B cell (primary cell): ENCODE measurements at regions not wholly inside any gene's neighbourhood (a gene's known extent, or its start where the extent isn't known, plus 50 kb on each side); places are given as distances from the start of the nearest gene placed in this dataset.

Source experiments
- ATAC-seq: fragments of 200-7000 bp; cut with Tn5 transposase; one replicate; pipeline ENCODE4 v1.10.0; 2021; ENCODE audit warnings: low read depth, mild to moderate bottlenecking, moderate number of reproducible peaks, moderate library complexity
- CTCF ChIA-PET: fragments of 350-600 bp; sonication (Branson Sonifier 250); formaldehyde crosslinking; loops from one replicate; lab custom pipeline; 2021; ENCODE audit warnings: antibody characterized with exemption, inconsistent platforms; lab: Charles Lee
- POLR2A ChIA-PET: fragments of 350-600 bp; sonication (Branson Sonifier 250); formaldehyde crosslinking; loops from one replicate; lab custom pipeline; 2021; ENCODE audit warnings: antibody characterized with exemption; lab: Charles Lee
- DNase-seq: peaks from one replicate; pipeline ENCODE4 v3.0.0; 2013
- H2AFZ ChIP-seq: 2 replicates; pipeline ENCODE4 v1.6.1; 2012; ENCODE audit warnings: mild to moderate bottlenecking, low read depth, low read length; ENCODE audit not compliant: insufficient read depth, poor library complexity, severe bottlenecking
- H3K27ac ChIP-seq, 2 donors: 1 replicate in 1 of 2; 2 replicates in 1 of 2; pipeline ENCODE4 v1.5.1; 2012 to 2013; ENCODE audit warnings: low read length in 2 of 2, mild to moderate bottlenecking in 2 of 2, moderate library complexity in 1 of 2
- H3K27me3 ChIP-seq, 4 experiments: fragments of 200-600 bp in 1 of 4; sonication (generic) in 1 of 4; replicated peaks in 1 of 4; 1 replicate in 2 of 4; 2 replicates in 2 of 4; pipeline versions ENCODE4 v1.6.1 to v1.7.0; 2013 to 2016; ENCODE audit warnings: low read length in 3 of 4, mild to moderate bottlenecking in 2 of 4, mixed read lengths in 1 of 4, moderate library complexity in 1 of 4; ENCODE audit not compliant: insufficient read depth in 4 of 4, control insufficient read depth in 3 of 4; ENCODE audit errors: control extremely low read depth in 1 of 4
- H3K36me3 ChIP-seq, 2 experiments: replicated peaks in 1 of 2; 1 replicate in 1 of 2; 2 replicates in 1 of 2; pipeline versions ENCODE4 v1.6.1 to v1.7.1; 2013; ENCODE audit warnings: low read length in 1 of 2; ENCODE audit not compliant: insufficient read depth in 2 of 2, control insufficient read depth in 1 of 2; ENCODE audit errors: control extremely low read depth in 1 of 2, extremely low read depth in 1 of 2
- H3K4me1 ChIP-seq, 2 donors: fragments of 200-600 bp in 1 of 2; sonication (generic) in 1 of 2; 1 replicate in 1 of 2; 2 replicates in 1 of 2; pipeline versions ENCODE4 v1.5.1 to v1.6.1; 2013 to 2017; ENCODE audit warnings: low read length in 2 of 2; ENCODE audit not compliant: control insufficient read depth in 2 of 2, insufficient read depth in 2 of 2
- H3K4me2 ChIP-seq: replicated peaks from 2 replicates; pipeline ENCODE3; 2012; ENCODE audit warnings: mild to moderate bottlenecking, low read depth, low read length; ENCODE audit not compliant: poor library complexity, severe bottlenecking
- H3K4me3 ChIP-seq, 5 experiments: fragments of 200-600 bp in 1 of 5; sonication (generic) in 1 of 5; 1 replicate in 3 of 5; 2 replicates in 2 of 5; pipeline versions ENCODE4 v1.5.1 to v1.7.0; 2011 to 2016; ENCODE audit warnings: low read length in 4 of 5, mild to moderate bottlenecking in 4 of 5, low read depth in 2 of 5, control low read depth in 1 of 5, moderate library complexity in 1 of 5; ENCODE audit not compliant: insufficient read depth in 1 of 5; ENCODE audit errors: control extremely low read depth in 1 of 5, extremely low read depth in 1 of 5
- H3K79me2 ChIP-seq: fragments of 200-600 bp; sonication (generic); one replicate; pipeline ENCODE4 v1.6.0; 2016; ENCODE audit warnings: low read length; ENCODE audit not compliant: control insufficient read depth, insufficient read depth
- H3K9ac ChIP-seq: fragments of 200-600 bp; sonication (generic); 2 replicates; pipeline ENCODE4 v1.6.1; 2017; ENCODE audit warnings: mild to moderate bottlenecking, low read length, moderate library complexity
- H3K9me3 ChIP-seq, 3 donors: one replicate each; pipeline versions ENCODE4 v1.6.1 to v1.7.1; 2013; ENCODE audit warnings: low read length in 2 of 3; ENCODE audit not compliant: control insufficient read depth in 2 of 3, insufficient read depth in 1 of 3; ENCODE audit errors: control extremely low read depth in 1 of 3
- H4K20me1 ChIP-seq: 2 replicates; pipeline ENCODE4 v1.6.0; 2012; ENCODE audit warnings: mild to moderate bottlenecking, low read length; ENCODE audit not compliant: insufficient read depth, control insufficient read depth, poor library complexity, severe bottlenecking
- H3K27ac Mint-ChIP-seq: one replicate; pipeline ENCODE4 v1.8.0; 2021; ENCODE audit warnings: mixed read lengths
- H3K27me3 Mint-ChIP-seq: one replicate; pipeline ENCODE4 v1.8.0; 2021; ENCODE audit warnings: mixed read lengths
- H3K4me1 Mint-ChIP-seq: one replicate; pipeline ENCODE4 v1.8.0; 2021; ENCODE audit warnings: mixed read lengths
- H3K4me3 Mint-ChIP-seq: one replicate; pipeline ENCODE4 v1.8.0; 2021; ENCODE audit warnings: mixed read lengths
- H3K9me3 Mint-ChIP-seq: one replicate; pipeline ENCODE4 v1.8.0; 2022; ENCODE audit warnings: mixed read lengths; ENCODE audit not compliant: insufficient read depth
- CTCF ChIP-seq: fragments of 200-600 bp; IDR thresholded peaks from one replicate; pipeline ENCODE4 v1.8.0; 2022; ENCODE audit warnings: antibody characterized with exemption, mild to moderate bottlenecking
- EZH2 ChIP-seq: IDR thresholded peaks from 2 replicates; pipeline ENCODE4 v1.6.1; 2012; ENCODE audit warnings: borderline replicate concordance, low read depth, mild to moderate bottlenecking, moderate library complexity, low read length; ENCODE audit not compliant: insufficient read depth, poor library complexity, severe bottlenecking
- WGBS: methylation state at CpG from one replicate; pipeline ENCODE4 v1.1.5; 2013; ENCODE audit warnings: missing lambda C conversion rate; ENCODE audit not compliant: insufficient coverage; 5-methylcytosine and 5-hydroxymethylcytosine counted together
- intact Hi-C: fragments of 100-400 bp; cut with micrococcal nuclease; formaldehyde crosslinking; loops from one replicate; pipeline ENCODE4 v1.10.0; 2022

GRCh38 chr1:88230126-88230525 is 453.9 kb upstream of the PKN2 start:
- Histone ChIP-seq H4K20me1 (no peaks in the 10 kb centered on the region), H3K36me3 (no peaks in the 10 kb centered on the region), H3K4me3 (no peak overlapping the region), H3K27ac (no peak overlapping the region), H3K4me1 (no peaks in the 10 kb centered on the region), H3K9ac (no peak overlapping the region), H3K9me3 (no peaks in the 10 kb centered on the region), H3K27me3 (no peaks in the 10 kb centered on the region), H3K4me2 (no peak overlapping the region), H2AFZ (no peak overlapping the region), H3K79me2 (no peaks in the 10 kb centered on the region)
- CTCF ChIA-PET, result no interaction called here
- POLR2A ChIA-PET, result no interaction called here
- Mint-ChIP-seq H3K9me3 (no peaks in the 10 kb centered on the region), H3K27me3 (no peaks in the 10 kb centered on the region), H3K4me3 (no peak overlapping the region), H3K4me1 (no peaks in the 10 kb centered on the region), H3K27ac (no peak overlapping the region)
- TF ChIP-seq EZH2 (no peak), CTCF (no peak)
- ATAC-seq (no peak), DNase-seq (no peak)
- 100% methylated on average over 1 of the region's 3 CpGs for WGBS
- intact Hi-C loops, result no loop called here

DNA sequence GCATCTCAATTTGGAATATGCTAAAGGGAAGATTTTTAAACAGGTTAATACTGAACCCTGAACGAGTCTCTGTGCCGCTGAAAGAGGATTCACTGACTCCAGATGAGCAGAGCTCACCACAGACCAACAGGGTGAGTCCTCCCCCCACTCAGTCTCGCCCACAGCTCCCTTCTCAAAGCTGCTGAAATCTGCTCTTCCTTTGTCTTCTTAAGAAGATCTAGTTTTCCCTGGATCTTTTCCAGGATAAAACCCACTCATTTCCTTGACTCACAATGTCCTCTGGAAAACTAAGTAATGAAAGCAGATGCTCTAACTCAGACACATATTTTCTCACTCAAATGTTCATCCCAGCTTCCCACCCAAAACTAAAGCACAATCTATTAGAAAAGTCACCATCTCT is 447.0 kb upstream of the PKN2 start:
- H3K9me3 Mint-ChIP-seq, result no peaks in the 10 kb centered on the region
- no peaks in the 10 kb centered on the region for H3K27me3 Mint-ChIP-seq
- Histone ChIP-seq H3K4me1 (no peaks in the 10 kb centered on the region), H2AFZ (no peak overlapping the region), H3K27ac (no peak overlapping the region), H3K36me3 (no peaks in the 10 kb centered on the region), H3K4me2 (no peak overlapping the region), H3K27me3 (no peaks in the 10 kb centered on the region), H3K4me3 (no peak overlapping the region), H4K20me1 (no peaks in the 10 kb centered on the region), H3K9me3 (peaks cover 0 to 5% (median 4%) of the 10 kb centered on the region in 3 donors), H3K79me2 (no peaks in the 10 kb centered on the region), H3K9ac (no peak overlapping the region)
- no peak for TF ChIP-seq EZH2
- no peak for TF ChIP-seq CTCF
- no peak for DNase-seq
- intact Hi-C loops, result no loop called here
- POLR2A ChIA-PET, result no interaction called here
- H3K27ac Mint-ChIP-seq, result no peak overlapping the region
- H3K4me1 Mint-ChIP-seq, result no peaks in the 10 kb centered on the region
- WGBS, result 73% methylated on average over 3 of the region's 3 CpGs
- no peak for ATAC-seq
- CTCF ChIA-PET, result no interaction called here
- no peak overlapping the region for H3K4me3 Mint-ChIP-seq
